ENCODE measurements at regions not wholly inside any gene's neighbourhood (a gene's known extent, or its start where the extent isn't known, plus 50 kb on each side); places are given as distances from the start of the nearest gene placed in this dataset.

- TF ChIP-seq, protein P1, sequence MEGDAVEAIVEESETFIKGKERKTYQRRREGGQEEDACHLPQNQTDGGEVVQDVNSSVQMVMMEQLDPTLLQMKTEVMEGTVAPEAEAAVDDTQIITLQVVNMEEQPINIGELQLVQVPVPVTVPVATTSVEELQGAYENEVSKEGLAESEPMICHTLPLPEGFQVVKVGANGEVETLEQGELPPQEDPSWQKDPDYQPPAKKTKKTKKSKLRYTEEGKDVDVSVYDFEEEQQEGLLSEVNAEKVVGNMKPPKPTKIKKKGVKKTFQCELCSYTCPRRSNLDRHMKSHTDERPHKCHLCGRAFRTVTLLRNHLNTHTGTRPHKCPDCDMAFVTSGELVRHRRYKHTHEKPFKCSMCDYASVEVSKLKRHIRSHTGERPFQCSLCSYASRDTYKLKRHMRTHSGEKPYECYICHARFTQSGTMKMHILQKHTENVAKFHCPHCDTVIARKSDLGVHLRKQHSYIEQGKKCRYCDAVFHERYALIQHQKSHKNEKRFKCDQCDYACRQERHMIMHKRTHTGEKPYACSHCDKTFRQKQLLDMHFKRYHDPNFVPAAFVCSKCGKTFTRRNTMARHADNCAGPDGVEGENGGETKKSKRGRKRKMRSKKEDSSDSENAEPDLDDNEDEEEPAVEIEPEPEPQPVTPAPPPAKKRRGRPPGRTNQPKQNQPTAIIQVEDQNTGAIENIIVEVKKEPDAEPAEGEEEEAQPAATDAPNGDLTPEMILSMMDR (IDR thresholded peaks at IDR 0.05; ENCODE audit: borderline replicate concordance, insufficient read depth, low read depth, low read length) = no peak
- H3K4me3 ChIP-seq (ENCODE audit: low read depth, low read length) = no peak overlapping the region
These were observed 400.8 kb upstream of the HSF2 start for GRCh38 chr6:121998631-121999030.

DNA sequence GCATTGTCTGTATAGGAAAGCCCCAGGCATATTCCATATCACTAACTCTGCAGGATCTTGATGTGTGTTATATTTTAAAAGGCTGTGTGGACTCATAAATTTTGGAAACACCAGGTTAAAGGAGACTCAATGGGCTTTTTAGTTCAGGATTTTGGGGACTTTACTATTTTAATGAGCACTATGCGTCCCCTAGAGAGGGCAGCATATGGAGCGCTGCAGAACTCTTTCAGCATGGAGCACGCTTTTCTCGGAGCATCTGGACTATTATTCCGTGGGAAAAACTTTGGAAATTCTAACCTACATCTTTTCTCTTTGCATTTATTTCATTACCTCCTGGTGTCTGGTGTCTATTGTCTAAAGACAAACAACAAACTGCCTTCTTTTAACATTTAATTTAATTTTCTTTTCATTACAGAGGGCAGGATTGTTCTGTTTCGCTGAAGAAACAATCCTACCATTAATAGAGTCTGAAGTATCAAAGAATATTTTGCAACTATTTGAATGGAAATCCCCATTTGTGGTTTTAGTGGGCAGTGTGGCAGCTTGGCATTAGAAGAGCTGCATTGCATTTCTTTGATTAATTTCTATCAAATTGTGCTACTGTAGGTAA, 399.9 kb upstream of the HSF2 start:
- TF ChIP-seq, protein P1 (IDR thresholded peaks at IDR 0.05; ENCODE audit: borderline replicate concordance, insufficient read depth, low read depth, low read length) = no peak
- H3K4me3 ChIP-seq (ENCODE audit: low read depth, low read length) = no peak overlapping the region

DNA sequence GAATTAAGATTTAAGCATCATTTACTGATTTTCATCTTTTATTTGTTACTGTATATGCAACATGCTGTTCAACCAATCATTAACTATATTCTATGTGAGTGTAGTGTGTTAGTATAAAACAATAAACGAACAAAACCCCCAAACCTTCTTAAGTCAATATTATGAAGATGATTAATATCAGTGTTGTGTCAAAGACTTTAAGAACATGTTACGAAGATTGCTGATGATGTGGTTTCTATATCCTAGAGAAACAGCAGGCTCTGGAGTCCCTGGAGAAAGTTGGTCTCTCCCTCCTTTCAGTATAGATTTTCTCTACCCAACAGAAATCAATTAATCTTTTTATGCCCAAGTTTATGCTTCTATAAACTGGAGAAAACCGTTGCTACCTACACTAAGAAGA, 393.8 kb upstream of the HSF2 start:
- H3K4me3 ChIP-seq (ENCODE audit: low read depth, low read length) = no peak overlapping the region
- TF ChIP-seq, protein P1 (IDR thresholded peaks at IDR 0.05; ENCODE audit: borderline replicate concordance, insufficient read depth, low read depth, low read length) = no peak

- TF ChIP-seq, protein P1 (IDR thresholded peaks at IDR 0.05; ENCODE audit: borderline replicate concordance, insufficient read depth, low read depth, low read length) = no peak
These were observed 392.1 kb upstream of the HSF2 start for GRCh38 chr6:122007339-122007738.

GRCh38 chr6:122008101-122008999, 391.1 kb upstream of the HSF2 start:
- no peak overlapping the region for H3K4me3 ChIP-seq (ENCODE audit: low read depth, low read length)
- TF ChIP-seq, protein P1 (IDR thresholded peaks at IDR 0.05; ENCODE audit: borderline replicate concordance, insufficient read depth, low read depth, low read length) = no peak

More at GRCh38 chr6:122007339-122007738, 392.1 kb upstream of the HSF2 start:
- H3K4me3 ChIP-seq (ENCODE audit: low read depth, low read length) = no peak overlapping the region

- TF ChIP-seq, protein P1 (IDR thresholded peaks at IDR 0.05; ENCODE audit: borderline replicate concordance, insufficient read depth, low read depth, low read length) = no peak
- H3K4me3 ChIP-seq (ENCODE audit: low read depth, low read length) = no peak overlapping the region
These were observed 390.5 kb upstream of the HSF2 start for GRCh38 chr6:122009000-122009350.

GRCh38 chr6:122012578-122012977, 386.9 kb upstream of the HSF2 start:
- TF ChIP-seq, protein P1 (IDR thresholded peaks at IDR 0.05; ENCODE audit: borderline replicate concordance, insufficient read depth, low read depth, low read length) = no peak
- no peak overlapping the region for H3K4me3 ChIP-seq (ENCODE audit: low read depth, low read length)
